Stimulated activated CD8-positive, alpha-beta memory T cell treated with anti-CD3 and anti-CD28 coated beads, Interleukin-15, amount 100 ng/mL, for 1 hour (primary cell): ENCODE measurements at regions not wholly inside any gene's neighbourhood (a gene's known extent, or its start where the extent isn't known, plus 50 kb on each side); places are given as distances from the start of the nearest gene placed in this dataset.
"Not testable (repeated sequence)": the region's sequence is repeated elsewhere in the genome, so short reads cannot be mapped to it uniquely, and the experiment has no call there.

Source experiments
- DNase-seq: peaks from one replicate; pipeline ENCODE4 v3.0.0-alpha.2; 2020; ENCODE audit warnings: low read depth

DNA sequence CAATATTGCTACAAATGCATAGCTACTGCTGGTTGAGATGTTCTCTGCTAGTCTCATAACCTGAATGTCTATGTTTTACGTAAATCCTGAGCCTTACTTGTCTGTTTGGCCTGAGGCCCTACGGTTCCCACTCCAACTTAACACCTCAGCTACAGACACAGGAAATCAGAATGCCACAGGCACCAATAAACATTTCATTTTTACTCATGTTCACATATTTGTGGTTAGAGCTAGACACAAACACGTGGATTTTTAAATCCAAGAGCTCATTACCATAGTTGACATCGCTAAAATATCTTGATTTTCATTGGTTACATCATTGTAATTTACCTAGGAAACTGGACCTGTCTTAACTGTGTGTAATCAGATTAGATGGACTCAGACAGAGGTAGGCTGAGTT lies 263.8 kb upstream of the CDH19 start:
- DNase-seq, result no peak

DNA sequence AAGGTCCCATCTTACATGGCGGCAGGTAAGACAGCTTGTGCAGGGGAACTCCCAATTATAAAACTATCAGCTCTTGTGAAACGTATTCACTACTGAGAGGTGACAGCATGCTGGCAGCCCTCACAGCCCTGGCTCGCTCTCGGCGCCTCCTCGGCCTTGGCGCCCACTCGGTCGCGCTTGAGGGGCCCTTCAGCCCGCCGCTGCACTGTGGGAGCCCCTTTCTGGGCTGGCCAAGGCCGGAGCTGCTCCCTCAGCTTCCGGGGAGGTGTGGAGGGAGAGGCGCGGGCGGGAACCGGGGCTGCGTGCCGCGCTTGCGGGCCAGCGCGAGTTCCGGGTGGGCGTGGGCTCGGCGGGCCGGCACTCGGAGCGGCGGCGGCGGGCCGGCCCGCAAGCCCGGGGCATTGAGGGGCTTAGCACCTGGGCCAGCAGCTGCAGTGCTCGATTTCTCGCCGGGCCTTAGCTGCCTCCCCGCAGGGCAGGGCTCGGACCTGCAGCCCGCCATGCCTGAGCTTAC lies 262.6 kb upstream of the CDH19 start:
- not testable (repeated sequence) for DNase-seq

DNA sequence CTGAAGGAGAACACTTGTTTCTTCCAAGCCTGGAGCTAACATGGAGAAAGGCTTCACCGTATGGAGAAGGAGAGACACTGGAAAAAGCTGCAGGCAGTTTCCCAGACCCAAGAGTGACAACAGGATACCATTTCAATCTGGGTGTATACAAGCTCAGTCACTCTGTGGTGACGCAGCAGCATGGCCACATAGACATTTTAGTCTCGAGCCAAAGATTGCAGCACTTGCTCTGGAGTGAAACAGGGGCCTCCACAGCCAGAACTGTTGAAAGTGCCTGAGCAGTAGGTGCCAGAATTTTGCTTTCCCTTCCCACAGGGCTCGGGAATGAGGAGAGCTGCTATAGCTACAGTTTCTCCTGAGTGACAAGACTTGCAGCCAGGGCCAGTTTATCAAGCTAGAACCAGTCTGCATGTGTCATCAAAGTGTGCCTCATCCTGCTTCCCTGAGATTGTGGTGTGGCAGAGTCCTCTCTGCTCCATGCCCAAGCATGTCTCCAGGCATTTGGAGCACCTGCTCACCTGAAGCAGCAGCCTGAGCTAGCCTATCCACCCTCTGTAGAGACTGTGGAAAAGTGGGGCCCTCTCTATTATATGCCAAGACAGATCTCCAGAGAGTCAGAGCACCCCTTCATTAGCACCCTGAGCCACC lies 234.6 kb upstream of the CDH19 start:
- no peak for DNase-seq

DNA sequence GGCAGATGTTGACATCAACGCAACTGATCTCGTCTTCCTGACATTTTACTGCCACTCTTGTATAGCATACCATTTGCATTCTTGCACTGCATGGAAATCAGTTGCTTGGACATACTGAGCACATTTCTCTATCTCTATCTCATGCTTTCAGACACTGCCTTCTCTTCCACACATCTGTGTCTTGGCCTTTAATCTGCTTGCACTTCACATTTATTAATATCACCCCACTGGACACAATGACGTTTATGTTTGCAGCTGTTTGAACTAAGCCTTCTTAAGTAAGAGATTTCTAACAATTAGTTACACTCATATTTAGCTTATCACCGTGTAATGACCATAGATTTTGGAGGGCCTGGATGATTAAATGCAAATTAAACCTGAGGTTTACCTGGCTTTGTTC lies 229.8 kb upstream of the CDH19 start:
- DNase-seq, result no peak

DNA sequence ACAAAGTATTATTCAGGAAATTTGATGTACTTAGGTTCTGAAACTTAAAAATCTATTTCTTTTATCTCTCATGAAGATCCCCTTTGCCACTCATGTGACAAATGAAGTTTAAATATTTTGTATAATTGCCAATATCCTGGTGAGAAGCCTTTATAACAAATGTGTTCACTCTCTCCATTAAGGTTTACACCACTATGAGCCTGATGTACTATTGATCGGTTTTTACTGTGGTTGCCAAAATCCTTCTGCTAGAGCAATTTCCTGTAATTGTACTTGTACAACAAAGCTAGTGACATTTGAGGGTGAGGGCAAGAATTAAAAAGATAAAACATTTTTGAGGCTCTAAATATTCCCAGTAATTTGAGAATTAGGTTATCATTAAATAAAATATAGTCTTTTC lies 222.3 kb upstream of the CDH19 start:
- no peak for DNase-seq

GRCh38 chr18:66825347-66825746 lies 221.5 kb upstream of the CDH19 start:
- DNase-seq, result no peak

GRCh38 chr18:66819235-66819634 lies 215.3 kb upstream of the CDH19 start:
- DNase-seq, result no peak

GRCh38 chr18:66813138-66813537 lies 209.2 kb upstream of the CDH19 start:
- DNase-seq, result no peak

- DNase-seq, result no peak
These were observed 191.2 kb upstream of the CDH19 start for GRCh38 chr18:66795051-66795450.

DNA sequence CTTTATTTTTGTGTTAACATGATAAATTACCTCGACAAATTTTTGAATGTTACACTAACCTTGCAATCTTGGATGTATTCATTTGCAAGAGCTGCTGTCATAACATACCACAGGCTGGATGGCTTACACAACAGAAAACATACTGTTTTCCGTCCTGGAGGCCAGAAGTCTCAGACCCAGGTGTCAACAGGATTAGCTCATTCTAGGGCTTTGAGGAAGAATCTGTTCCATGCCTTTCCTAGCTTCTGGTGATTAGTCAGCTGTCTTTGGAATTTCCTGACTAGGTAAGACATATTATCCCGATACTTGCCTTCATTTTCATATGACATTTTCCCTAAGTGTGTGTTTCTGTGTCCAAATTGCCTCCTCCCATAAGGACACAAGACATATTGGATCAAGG lies 188.6 kb upstream of the CDH19 start:
- DNase-seq, result no peak

- no peak for DNase-seq
These were observed 176.7 kb upstream of the CDH19 start for GRCh38 chr18:66780609-66781008.

- DNase-seq, result no peak
These were observed 174.2 kb upstream of the CDH19 start for GRCh38 chr18:66778048-66778447.

DNA sequence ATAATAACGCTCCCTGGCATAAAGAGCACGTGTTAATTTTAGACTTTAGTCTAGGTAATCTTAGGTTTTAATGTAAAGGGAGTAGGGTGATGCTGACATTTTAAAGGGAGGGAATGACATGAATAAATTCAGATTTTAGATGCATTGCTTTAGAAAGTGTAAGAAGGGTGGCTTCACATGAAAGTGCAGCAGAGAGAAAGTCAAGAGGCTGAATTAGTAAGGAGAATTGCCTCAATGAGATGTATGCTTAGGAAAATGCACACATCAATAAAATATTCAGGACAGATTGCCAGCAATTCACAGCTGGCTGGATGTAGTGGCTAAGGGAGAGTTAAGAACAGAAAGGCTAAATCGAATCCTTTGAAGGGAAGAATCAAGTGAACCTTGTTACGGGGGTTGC lies 165.5 kb upstream of the CDH19 start:
- no peak for DNase-seq

- no peak for DNase-seq
These were observed 160.3 kb upstream of the CDH19 start for GRCh38 chr18:66764230-66764629.

GRCh38 chr18:66761166-66761565 lies 157.3 kb upstream of the CDH19 start:
- no peak for DNase-seq

- DNase-seq, result no peak
These were observed 156.7 kb upstream of the CDH19 start for GRCh38 chr18:66760559-66760958.

GRCh38 chr18:66759050-66759828 lies 155.3 kb upstream of the CDH19 start:
- DNase-seq, result no peak

- DNase-seq, result no peak
These were observed 154.1 kb upstream of the CDH19 start for GRCh38 chr18:66757946-66758345.

GRCh38 chr18:66754335-66754734 lies 150.4 kb upstream of the CDH19 start:
- no peak for DNase-seq

DNA sequence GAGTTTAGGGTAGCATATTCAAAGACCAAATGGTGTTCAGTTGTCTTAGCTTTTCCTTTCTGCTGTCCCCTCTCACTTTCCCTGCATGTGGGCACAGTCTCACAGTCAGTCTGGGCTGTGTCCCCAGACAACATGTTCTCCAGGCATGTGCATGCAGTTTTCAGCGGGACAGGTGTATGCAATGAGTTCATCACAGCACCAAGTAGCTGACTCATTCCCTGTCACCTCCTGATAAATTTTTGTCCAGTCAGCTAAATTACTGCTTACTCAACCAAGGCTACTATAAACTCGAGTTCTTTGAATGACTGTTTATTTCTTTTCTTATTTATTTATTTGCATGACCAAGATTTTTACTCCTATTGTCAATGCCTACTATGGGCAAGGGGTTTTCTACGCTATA lies 148.8 kb upstream of the CDH19 start:
- no peak for DNase-seq

DNA sequence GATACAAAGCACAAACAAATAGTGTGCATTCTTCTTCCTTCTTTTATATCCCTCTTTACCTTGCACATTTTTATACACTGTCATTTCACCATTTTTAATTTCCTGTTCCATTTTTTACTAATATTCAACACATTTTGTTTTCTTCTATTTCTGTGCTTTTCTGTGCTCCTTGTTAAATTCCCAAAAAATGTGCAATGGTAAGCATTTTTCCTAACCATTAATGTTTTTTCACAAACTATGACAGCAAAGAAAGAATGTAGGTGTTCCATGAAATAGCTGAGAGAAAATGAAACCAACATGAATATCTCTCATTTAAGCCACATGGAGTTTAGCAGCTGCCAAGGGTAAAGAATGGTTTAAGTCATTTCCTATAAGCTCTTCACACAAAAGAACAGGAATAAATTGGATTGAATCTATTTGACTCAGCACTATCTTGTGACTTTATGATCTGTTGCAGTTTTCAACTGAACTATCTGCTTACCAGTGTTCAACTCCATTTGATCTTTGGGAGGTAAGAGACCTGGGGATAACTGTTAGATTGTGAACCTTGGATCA lies 145.7 kb upstream of the CDH19 start:
- no peak for DNase-seq

DNA sequence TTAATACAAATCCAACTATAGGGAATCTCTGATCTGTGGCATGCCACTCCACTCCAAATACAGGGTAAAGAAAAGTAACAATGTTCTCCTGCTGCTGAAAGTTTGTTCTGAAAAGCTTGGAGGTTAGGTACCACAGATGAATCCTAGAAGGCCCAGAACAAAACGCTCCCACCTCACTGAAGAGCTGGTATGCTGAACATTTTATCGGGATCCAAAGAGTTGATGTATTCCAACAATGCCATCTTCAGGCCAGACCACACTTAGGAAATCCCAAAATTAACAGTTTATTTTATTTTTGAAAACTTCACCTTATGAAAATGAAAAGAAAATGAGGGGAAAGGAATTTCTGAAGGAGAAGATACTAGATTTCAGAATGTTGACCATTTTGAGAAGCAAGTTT lies 145.1 kb upstream of the CDH19 start:
- DNase-seq, result no peak

GRCh38 chr18:66742832-66743231 lies 138.9 kb upstream of the CDH19 start:
- no peak for DNase-seq
